GM19463 (cell line): ENCODE measurements at regions not wholly inside any gene's neighbourhood (a gene's known extent, or its start where the extent isn't known, plus 50 kb on each side); places are given as distances from the start of the nearest gene placed in this dataset.

Source experiments
- ATAC-seq: cut with Tn5 transposase; IDR thresholded peaks from one replicate; pipeline ENCODE4 v1.9.1; 2021; ENCODE audit warnings: mild to moderate bottlenecking, moderate library complexity; ENCODE audit not compliant: unreplicated experiment

DNA sequence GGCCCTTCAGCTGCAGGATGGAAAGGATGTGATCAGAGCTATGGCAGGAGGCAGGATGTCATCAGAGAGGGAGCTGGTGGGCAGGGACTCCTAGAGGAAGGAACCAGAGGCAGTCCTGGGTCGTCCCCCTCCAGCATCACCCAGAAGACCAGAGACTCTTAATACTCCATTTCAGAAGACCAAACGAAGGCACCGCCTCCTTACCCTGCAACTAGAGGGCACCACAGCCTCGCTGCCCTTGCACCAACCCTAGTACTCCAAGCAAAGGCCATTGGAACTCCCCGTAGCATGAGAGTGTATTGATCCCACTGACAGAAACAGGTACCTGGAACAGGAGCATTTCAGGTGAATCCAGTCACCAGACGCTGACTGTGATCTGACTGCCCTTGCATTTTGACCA is 598.1 kb downstream of the NPHP4 start:
- ATAC-seq, result no peak

- no peak for ATAC-seq
These were observed 598.6 kb downstream of the NPHP4 start for GRCh38 chr1:5393603-5394002.

DNA sequence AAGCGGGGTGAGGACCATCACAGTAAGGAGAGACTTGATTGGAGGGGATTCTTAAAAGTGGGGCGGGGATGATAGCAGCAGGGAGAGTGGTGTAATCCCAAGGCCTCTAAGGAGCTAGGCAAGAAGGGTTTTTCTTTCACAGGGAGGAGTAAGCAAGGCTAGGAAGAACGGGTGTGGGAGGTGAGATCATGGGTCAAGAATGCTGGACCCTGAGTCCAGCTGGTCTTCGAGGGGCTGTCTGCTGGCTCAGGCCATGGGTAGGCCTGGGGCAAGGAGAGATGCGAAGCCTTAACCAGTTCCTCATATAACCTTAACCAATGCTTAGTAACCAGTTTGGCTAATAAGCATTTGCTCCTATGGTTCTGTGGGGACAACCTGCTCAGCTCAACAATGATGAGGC is 599.1 kb downstream of the NPHP4 start:
- no peak for ATAC-seq

DNA sequence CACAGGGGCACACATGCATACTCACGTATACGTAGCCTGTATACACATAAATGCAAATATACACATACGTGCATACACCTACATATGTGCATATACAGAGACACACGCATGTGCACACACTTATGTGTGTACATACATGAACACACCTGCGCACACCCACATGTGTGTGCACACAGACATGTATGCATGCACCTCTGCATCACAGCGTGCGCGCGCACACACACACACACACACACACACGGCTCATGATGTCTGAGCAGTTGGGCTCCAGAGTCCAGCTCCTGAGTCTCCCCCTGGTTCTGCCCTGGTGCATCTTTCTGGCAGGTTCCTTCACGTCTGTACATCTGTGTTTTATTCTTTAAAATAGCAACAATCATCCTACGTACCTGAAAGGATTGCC is 600.5 kb downstream of the NPHP4 start:
- ATAC-seq, result no peak

DNA sequence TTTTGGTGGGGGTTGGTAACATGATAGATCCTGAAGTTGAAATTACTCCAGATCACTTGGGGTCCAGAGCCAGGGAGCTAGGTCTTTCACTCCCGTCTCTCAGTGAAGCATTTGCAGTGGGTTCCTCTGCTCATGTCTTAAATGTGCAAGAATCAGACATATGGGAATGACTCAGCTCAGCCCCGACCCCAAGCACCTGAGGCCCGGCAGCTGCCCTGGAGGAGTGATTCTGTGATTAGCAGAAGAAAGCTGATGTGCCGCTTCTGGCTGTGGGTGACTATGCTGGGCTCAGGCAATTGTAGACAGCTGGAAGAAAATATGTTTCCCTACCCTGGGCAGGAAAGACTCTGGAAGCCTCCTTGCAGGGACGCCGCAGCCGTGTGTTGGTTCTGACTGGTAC is 601.7 kb downstream of the NPHP4 start:
- no peak for ATAC-seq

DNA sequence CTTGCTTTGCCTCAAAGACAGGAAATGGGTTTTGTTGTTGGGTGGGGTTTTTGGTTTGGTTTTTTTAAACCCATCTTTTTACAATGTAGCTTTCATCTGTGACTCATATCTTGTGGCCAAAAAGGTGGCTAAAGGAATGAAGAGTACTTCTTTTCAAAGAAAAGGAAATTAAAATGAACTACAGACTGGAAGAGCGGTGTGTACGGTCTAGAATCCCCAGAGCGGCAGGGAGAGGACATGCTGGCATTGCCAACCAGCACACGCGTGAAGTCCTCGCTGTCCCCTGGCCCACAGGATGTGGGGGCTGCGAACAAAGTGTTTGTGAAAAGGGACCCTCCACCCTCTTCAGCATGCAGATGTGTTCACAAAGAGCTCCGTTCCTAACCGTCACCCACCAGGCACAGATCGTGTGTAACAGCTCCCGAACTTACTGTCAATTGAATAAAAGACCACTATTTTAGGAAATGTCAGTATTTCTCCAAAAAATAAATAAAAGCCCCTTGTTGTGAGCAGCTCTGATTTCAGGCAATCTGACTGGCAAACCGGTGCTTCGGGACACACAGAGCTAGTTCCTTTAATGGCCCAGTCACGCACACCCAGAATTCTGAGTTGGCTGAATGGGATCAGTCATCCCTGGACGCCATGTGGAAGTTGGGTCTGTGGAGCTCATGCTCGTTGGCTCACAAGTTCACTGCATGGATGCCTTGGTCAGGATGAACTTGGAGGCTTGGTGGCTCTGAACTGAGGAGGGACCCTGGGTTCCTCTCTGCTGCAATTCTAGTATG is 602.9 kb downstream of the NPHP4 start:
- ATAC-seq, result no peak

- no peak for ATAC-seq
These were observed 603.6 kb downstream of the NPHP4 start for GRCh38 chr1:5388622-5389021.

GRCh38 chr1:5386371-5386770 is 605.9 kb downstream of the NPHP4 start:
- ATAC-seq, result no peak

- no peak for ATAC-seq
These were observed 606.3 kb downstream of the NPHP4 start for GRCh38 chr1:5385956-5386355.

GRCh38 chr1:5385096-5385799 is 607.0 kb downstream of the NPHP4 start:
- ATAC-seq, result no peak

GRCh38 chr1:5381491-5381890 is 610.7 kb downstream of the NPHP4 start:
- ATAC-seq, result no peak

- ATAC-seq, result no peak
These were observed 613.0 kb downstream of the NPHP4 start for GRCh38 chr1:5379176-5379759.

DNA sequence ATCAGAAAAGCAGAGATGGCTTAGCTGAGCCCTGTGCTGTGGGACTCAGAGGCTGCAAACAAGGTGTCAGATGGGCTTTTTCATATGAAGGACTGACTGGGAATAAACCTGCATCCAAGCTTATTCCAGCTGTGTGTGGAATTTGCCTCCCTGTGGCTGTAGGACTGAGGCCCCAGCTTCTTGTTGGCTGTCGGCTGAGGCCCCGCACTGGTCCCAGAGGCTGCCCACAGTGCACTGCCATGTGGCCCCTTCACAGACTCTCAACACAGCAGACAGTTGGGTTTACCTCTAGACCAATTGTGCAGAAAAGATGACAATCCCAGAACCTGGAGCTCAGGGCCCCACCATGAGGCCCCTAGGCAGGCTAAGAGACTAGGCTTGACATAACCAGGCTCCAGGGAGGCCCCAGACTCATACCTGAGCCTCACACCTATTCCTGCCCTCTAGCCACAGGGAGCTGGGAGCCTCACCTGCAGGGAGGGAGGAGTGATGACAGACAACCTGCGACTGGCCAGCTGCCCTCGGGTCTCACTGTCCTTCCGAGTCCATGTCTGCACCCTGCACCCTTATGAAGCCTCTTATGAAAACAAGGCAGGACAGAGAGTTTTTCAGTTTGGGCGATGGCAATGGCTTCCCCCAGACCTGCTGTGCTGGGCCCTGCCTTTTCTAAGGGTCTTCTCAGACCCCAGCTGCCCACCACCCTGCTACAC is 615.5 kb downstream of the NPHP4 start:
- no peak for ATAC-seq

GRCh38 chr1:5375481-5375880 is 616.7 kb downstream of the NPHP4 start:
- no peak for ATAC-seq

GRCh38 chr1:5374192-5374591 is 618.0 kb downstream of the NPHP4 start:
- ATAC-seq, result no peak

GRCh38 chr1:5373281-5373680 is 618.9 kb downstream of the NPHP4 start:
- ATAC-seq, result no peak

- ATAC-seq, result no peak
These were observed 621.0 kb downstream of the NPHP4 start for GRCh38 chr1:5371270-5371669.

DNA sequence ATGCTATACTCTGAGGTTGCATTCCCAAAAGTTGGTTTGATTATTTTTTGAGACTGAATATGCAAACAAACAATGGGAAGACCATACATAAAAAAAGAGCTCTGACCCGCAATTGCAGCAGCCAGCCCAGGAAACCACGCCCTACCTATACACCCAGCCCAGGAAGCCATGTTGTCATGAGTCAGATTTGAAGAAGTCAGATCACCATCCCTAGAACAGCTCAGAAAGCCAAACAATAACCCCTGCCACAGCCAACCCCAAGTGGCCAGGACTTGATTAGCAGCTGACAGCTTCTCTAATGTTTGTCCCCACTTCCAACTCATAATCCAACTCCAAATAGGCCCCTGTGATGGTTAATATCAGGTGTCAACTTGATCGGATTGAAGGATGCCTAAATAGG is 621.9 kb downstream of the NPHP4 start:
- ATAC-seq, result no peak

GRCh38 chr1:5369223-5369622 is 623.0 kb downstream of the NPHP4 start:
- ATAC-seq, result no peak

DNA sequence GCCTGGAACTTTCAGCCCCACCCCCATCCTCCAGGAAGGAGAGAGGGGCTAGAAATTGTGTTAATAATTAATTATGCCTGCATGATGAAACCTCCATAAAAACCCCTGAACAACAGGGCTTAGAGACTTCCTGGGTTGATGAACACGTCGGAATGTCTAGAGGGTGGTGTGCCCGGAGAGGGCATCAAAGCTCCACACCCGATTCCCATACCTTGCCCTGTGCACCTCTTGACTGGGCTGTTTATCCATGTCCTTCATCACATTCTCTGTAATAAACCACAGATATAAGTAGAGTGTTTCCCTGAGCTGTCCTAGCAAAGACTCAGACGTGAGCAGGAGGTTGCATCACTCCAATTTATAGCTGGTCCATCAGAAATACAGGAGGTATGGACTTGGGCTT is 624.0 kb downstream of the NPHP4 start:
- no peak for ATAC-seq

DNA sequence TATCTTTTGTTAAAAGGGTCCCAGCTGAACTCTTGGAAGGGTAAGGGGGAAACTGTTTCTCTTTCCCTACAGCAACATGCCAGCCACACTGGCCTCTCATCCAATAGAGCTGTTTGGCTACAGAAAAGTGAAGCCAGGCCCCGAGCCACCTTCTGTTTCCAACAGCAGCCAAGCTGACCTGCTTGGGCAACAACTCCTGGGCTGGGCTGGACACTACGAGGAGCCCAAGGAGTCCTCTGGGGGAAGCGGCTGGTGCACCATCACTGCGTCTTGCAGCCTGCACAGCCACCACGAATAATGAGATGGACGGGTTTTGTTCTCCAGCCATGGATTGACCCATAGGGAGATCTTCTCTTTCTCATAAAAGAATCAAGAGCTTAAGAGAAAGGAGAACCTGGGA is 624.9 kb downstream of the NPHP4 start:
- ATAC-seq, result no peak

GRCh38 chr1:5365751-5366150 is 626.5 kb downstream of the NPHP4 start:
- no peak for ATAC-seq
